ENCODE measurements at regions not wholly inside any gene's neighbourhood (a gene's known extent, or its start where the extent isn't known, plus 50 kb on each side); places are given as distances from the start of the nearest gene placed in this dataset.
"Not testable (repeated sequence)": the region's sequence is repeated elsewhere in the genome, so short reads cannot be mapped to it uniquely, and the experiment has no call there.

GRCh38 chr1:220475608-220476007 lies 52.3 kb upstream of the MARK1 start:
- DNase-seq; H3K27ac ChIP-seq; intact Hi-C loops (cut with DNase I); H3K27me3 ChIP-seq; H3K36me3 ChIP-seq; H3K9me3 ChIP-seq; H3K4me1 ChIP-seq; H3K4me3 ChIP-seq: not testable (repeated sequence)
- WGBS, 2 donors = no CpG with 5 or more reads among the region's 35 CpGs

- H3K4me3 ChIP-seq; H3K36me3 ChIP-seq; DNase-seq; H3K27me3 ChIP-seq; H3K27ac ChIP-seq; H3K9me3 ChIP-seq; intact Hi-C loops (cut with DNase I); H3K4me1 ChIP-seq: not testable (repeated sequence)
- 88 to 90% methylated on average over 4 to 6 of the region's 8 CpGs for WGBS, 2 donors
Observed at GRCh38 chr1:220475141-220475540, 52.8 kb upstream of the MARK1 start.

GRCh38 chr1:220473440-220473839 lies 54.5 kb upstream of the MARK1 start:
- TF ChIP-seq POLR2A (IDR thresholded peaks at IDR 0.05) = no peak
- no peak for TF ChIP-seq CTCF (IDR thresholded peaks at IDR 0.05)
- no peak for DNase-seq
- WGBS, 2 donors = 96 to 98% methylated on average over 2 of the region's 2 CpGs
- no peak overlapping the region for H3K4me3 ChIP-seq
- no peaks in the 10 kb centered on the region for H3K4me1 ChIP-seq
- H3K9me3 ChIP-seq = no peaks in the 10 kb centered on the region
- no peaks in the 10 kb centered on the region for H3K36me3 ChIP-seq
- H3K27me3 ChIP-seq = no peaks in the 10 kb centered on the region
- no peak overlapping the region for H3K27ac ChIP-seq
- intact Hi-C loops (cut with DNase I) = no loop called here

- Histone ChIP-seq H3K4me1 (peaks cover 0 to 9% (median 0%) of the 10 kb centered on the region in 3 donors), H3K36me3 (no peaks in the 10 kb centered on the region), H3K9me3 (no peaks in the 10 kb centered on the region), H3K27me3 (no peaks in the 10 kb centered on the region), H3K4me3 (no peak overlapping the region), H3K27ac (no peak overlapping the region)
- intact Hi-C loops (cut with DNase I) = no loop called here
- no peak for DNase-seq
- TF ChIP-seq CTCF (IDR thresholded peaks at IDR 0.05) (no peak), POLR2A (IDR thresholded peaks at IDR 0.05) (no peak)
- WGBS, 2 donors = 65 to 86% methylated on average over 1 to 4 of the region's 11 CpGs
Observed at GRCh38 chr1:220462752-220463151, 65.2 kb upstream of the MARK1 start.

GRCh38 chr1:220458936-220459335 lies 69.0 kb upstream of the MARK1 start:
- TF ChIP-seq CTCF (IDR thresholded peaks at IDR 0.05) = no peak
- TF ChIP-seq POLR2A (IDR thresholded peaks at IDR 0.05) = no peak

GRCh38 chr1:220457957-220458609 lies 69.9 kb upstream of the MARK1 start:
- Histone ChIP-seq H3K9me3 (no peaks in the 10 kb centered on the region), H3K27ac (no peak overlapping the region), H3K36me3 (no peaks in the 10 kb centered on the region), H3K4me3 (no peak overlapping the region), H3K4me1 (peaks cover 0 to 9% (median 0%) of the 10 kb centered on the region in 3 donors), H3K27me3 (peaks cover 0 to 3% (median 0%) of the 10 kb centered on the region in 4 donors)
- intact Hi-C loops (cut with DNase I) = no loop called here
- WGBS, 2 donors = 63 to 73% methylated on average over 5 of the region's 5 CpGs
- no peak for DNase-seq
- no peak for TF ChIP-seq POLR2A (IDR thresholded peaks at IDR 0.05)
- TF ChIP-seq CTCF (IDR thresholded peaks at IDR 0.05) = no peak

More at GRCh38 chr1:220458936-220459335, 69.0 kb upstream of the MARK1 start:
- intact Hi-C loops (cut with DNase I) = no loop called here
- DNase-seq = no peak
- H3K36me3 ChIP-seq = no peaks in the 10 kb centered on the region
- no peak overlapping the region for H3K4me3 ChIP-seq
- H3K4me1 ChIP-seq = peaks cover 0 to 9% (median 0%) of the 10 kb centered on the region in 3 donors
- H3K9me3 ChIP-seq = no peaks in the 10 kb centered on the region
- no peak overlapping the region for H3K27ac ChIP-seq
- no peaks in the 10 kb centered on the region for H3K27me3 ChIP-seq

All from esophagus squamous epithelium (tissue), 5 donors.